Suppressor macrophage (primary cell): ENCODE measurements at regions not wholly inside any gene's neighbourhood (a gene's known extent, or its start where the extent isn't known, plus 50 kb on each side); places are given as distances from the start of the nearest gene placed in this dataset.
"Not testable (repeated sequence)": the region's sequence is repeated elsewhere in the genome, so short reads cannot be mapped to it uniquely, and the experiment has no call there.

Source experiments
- DNase-seq, 4 experiments: peaks; one replicate each; pipeline ENCODE4 v3.0.0-alpha.2; 2020 to 2022

DNA sequence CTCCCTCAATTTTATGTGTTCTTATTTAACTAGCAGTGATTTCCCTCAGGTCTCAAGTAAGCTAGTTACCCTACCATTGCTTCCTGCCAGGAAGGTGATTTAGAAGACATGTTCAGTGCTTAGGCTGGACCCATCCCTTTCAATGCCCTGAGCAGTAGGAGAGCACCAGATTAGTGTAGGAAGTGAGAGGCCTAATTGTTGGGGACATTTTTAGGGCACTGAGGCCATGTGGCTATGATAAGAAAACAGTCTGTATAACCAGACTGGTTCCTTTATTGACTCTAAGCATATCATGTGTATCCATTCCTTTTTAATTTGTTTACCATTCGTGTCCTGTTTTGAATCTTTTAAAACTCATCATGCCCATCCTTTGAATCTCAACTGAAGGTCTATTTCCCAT, 312.3 kb upstream of the PRR16 start:
- DNase-seq = no peak

DNA sequence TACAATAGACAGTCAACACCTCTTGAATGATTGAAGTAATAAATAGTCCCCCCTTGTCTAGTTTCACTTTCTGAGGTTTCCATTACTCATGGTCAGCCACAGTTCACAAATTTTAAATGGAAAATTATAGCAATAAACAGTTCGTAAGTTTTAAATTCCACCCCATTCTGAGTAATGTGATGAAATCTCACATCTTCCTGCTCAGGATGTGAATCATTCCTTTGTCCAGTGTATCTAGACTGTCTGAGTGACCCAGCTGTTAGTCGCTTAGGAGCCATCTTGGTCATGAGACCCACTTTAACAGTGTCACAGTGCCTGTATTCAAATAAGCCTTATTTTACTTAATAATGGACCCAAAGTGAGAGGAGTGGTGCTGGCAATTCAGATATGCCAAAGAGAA, 311.6 kb upstream of the PRR16 start:
- peak; percentile 20 to 66 (median 36) for DNase-seq

DNA sequence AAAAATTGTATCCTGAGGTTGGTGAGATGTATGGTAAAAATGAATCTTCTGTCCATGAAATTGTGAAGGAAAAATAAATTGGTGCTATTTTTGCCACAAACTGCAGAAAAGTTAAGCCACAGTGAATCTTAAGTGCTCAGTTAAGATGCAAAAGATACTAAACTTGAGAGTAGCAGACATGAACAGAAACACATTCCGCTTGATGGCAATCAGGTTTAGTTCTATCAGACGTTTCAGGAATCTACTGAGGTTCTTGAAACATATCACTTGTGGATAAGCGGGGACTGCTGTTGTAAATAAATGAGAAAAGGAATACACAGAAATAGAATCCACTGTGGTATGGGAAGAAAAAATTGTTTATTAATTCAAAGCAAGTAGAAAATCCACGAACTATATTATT, 311.2 kb upstream of the PRR16 start:
- DNase-seq = no peak

DNA sequence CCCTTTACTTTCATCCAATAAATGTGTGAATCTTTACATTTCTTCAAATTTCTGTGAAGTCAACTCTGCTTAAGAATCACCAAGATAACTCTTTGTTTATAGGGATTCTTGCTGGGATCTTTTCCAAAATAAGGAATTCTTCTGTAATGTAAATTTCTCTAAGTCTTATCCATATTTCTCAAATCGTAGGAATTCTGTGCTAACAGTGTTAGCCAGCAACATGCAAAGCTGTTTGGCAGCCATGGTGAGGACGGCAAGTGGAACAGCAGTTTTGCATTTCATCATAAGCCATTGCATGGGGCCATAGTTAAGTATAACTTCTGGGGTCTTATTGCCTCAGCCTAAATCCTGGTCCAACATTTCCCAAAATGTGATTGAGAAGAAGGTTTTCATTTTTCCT, 310.5 kb upstream of the PRR16 start:
- DNase-seq = no peak

DNA sequence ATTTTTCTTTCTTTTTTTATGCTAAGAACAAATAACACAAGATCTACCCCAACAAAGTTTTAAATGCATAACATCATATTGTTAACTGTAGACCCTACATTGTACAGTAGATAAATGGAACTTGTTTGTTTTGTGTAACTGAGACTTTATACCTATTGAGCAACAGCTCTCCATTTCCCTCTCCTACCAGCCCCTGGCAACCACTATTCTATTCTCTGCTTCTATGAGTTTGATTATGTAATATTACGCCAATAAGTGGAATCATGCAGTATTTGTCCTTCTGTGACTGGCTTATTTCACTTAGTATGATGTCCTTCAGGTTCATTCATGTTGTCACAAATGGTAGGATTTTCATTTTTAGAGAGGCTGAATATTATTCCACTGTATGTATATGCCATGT, 308.2 kb upstream of the PRR16 start:
- peak in 2 of 4 experiments; percentile 41 to 45 for DNase-seq

DNA sequence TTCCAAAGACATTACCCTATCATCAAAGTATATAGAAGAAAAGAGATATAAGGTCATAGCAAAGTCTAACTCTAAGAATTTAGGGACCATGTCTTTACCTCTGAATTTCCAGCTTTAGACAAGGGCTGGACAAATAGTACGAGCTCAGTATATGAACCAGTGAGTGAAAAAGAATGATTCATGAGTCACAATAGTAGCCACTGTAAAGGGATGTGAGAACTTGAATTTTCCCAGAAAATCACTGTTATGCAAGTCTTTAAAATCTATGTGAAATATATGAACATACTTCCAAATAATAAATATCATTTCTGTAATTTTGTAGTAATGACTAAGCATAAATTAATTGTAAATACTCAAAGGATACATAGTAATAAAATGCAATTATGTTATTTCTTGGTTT, 305.9 kb upstream of the PRR16 start:
- DNase-seq = no peak

DNA sequence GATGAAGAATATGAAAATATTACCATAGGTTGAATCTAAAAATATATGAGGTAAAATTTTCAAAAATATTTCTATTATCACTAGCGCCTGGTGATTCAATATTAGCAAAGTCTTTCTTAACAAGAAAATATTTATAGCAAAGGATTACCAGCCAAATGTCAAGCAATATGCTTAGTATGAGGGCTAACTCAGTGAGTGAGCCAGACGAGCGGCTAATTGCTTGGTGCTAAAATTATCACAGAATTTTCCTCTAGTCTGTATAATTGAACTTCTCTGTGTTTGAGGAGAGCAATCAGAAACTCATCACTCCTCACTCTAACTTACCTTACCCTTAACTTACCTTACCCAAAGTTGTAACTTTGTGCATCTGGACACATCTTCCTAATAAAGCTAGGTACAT, 304.9 kb upstream of the PRR16 start:
- no peak for DNase-seq

DNA sequence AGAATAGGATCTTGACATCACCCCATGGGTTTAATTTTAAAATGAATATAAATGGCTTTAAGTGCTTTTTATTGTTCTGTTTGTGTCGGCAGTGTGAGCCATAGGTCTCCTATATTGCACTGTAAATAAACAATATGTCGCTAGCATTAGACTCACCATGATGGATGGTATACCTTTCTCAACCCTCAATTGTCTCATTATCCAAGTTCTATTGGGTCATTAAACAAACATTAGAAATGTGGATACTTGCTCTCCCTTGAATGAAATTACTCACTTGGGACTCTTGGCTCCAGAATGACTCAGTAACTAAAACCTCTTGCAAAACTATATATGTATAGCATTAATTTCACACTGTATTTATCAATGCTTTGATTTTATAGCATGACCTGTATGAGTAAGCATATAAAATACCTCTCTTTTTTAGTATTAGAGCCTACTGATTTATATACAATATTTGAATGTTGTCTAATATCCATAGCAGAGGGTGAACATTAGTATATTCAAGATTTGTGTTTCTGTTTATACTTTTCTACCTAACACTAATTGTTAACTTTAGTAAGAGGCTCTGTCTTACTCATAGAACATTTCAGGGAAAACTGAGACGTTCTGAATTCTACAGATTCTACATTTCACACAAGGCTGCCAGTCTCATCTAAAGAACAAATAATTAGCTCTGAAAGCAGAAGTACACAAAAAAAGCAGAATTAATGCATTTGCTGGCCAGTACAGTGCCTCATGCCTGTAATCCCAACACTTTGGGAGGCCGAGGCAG, 303.8 kb upstream of the PRR16 start:
- DNase-seq = no peak

DNA sequence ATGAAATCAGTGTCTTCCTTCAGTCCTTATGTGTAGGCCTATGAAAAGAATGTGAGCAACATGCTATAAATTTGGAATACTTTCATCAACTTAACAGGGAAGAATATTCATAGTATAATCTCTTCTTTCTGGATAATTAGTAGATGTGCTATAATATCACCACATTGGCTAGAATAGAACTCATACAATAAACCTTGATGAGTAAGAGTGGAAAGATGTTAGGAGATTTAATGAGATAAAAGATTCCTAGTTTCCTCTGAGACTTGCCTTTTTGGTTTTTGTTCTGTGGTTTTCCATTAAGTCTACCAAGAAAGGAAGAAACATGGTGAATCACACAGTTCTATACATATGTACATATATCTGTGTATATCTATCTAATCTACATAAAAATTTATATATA, 301.8 kb upstream of the PRR16 start:
- DNase-seq = no peak

DNA sequence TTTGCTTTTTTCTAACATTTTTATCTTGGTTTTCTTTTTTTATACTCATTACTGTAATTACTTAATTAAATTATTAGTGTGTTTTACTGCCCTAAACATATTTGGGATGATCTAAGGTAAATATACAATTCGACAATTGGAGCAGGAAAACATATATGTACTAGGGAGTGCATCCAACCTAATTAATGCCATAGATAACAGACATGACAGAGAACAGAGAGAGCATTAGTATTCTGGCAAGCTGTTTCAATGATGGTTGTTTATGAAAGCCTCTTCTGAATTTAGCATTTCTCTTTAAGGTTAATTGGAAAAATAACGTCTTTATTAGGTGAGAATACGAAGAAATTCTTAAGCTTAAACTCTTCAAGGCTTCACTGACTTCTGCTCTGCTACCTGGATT, 300.1 kb upstream of the PRR16 start:
- DNase-seq = no peak

DNA sequence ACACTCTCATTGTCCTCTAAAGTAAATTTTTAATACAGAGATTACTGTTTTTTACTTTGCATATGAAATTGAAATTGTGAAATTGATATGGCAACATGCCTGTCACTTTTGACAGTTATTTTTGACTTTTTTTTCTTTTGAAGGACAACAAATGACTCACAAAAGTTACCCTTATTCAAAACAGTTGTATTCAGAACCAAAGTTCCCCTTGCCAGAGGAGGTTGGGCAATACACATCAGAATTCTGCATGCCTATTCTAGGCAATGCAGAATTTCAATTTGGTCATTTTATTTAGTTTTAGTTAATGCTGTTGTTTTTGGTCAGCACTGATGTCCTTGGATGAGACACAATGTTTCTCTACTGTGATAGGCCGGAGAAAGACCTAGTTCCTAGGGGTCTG, 299.1 kb upstream of the PRR16 start:
- DNase-seq = peak; percentile 14 to 54 (median 32)

DNA sequence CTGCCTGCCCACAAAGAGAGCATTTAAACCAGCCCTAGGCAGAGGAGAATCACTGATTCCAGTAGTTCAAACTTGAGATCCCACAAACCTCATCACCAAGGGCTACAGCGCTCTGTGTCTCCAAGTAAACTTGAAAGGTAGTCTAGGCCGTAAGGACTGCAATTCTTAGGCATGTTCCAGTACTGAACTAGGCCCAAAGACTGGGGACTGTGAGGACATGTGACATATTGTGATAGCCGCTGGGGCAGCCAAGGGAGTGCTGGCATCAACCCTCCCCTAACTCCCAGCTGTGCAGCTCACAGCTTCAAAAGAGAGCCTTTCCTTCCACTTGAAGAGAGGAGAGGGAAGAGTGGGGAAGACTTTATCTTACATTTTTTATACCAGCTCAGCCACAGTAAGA, 291.0 kb upstream of the PRR16 start:
- no peak for DNase-seq

DNA sequence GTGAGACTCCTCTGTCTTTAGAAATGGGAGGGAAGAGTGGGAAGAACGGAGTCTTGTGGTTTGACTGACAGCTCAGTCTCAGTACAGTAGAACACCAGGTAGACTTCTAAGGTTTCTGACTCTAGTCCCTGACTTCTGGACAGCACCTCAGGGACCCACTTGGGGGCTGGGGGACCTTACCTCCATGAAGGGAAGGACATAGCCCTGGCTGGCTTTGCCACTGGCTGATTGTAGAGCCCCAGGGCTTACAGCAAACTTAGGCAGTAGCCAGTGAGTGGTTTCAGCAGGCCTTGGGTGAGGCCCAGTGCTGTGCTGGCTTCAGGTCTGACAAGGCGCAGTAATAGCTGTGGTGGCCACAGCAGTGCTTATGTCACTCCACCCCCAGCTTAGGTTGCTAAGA, 290.0 kb upstream of the PRR16 start:
- DNase-seq = no peak

DNA sequence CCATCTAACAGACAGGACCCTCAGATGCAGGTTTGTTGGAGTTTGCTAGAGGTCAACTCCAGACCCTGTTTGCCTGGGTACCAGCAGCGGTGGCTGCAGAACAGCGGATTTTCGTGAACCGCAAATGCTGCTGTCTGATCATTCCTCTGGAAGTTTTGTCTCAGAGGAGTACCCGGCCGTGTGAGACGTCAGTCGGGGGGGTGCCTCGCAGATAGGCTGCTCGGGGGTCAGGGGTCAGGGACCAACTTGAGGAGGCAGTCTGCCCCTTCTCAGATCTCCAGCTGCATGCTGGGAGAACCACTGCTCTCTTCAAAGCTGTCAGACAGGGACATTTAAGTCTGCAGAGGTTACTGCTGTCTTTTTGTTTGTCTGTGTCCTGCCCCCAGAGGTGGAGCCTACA, 282.9 kb upstream of the PRR16 start:
- DNase-seq = not testable (repeated sequence)

DNA sequence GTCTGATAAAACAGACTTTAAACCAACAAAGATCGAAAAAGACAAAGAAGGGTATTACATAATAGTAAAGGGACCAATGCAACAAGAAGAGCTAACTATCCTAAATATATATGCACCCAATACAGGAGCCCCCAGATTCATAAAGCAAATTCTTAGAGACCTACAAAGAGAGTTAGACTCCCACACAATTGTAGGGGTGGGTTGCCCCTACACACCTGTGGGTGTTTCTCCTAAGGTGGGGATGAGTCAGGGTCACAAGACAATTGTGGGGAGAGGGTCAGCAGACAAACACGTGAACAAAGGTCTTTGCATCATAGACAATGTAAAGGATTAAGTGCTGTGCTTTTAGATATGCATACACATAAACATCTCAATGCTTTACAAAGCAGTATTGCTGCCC, 269.4 kb upstream of the PRR16 start:
- not testable (repeated sequence) for DNase-seq

DNA sequence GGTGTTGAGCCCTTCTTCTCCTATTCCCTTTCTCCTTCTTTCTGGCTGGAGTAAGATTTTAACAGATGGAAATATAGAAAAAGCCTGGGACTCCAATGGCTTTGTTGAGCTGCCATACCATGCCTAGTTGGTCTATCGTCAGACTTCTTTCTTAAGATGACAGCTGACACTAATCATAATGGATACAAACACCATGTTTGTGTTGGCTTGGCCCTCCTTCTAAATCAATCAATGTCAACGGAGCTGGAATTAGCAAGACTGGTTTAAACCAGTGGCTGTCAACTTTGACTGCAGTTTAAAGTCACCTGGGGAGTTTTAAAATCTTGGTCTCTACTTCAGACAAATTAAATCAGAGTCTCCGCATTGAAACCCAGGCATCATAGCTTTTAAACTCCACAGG, 264.5 kb upstream of the PRR16 start:
- no peak for DNase-seq

DNA sequence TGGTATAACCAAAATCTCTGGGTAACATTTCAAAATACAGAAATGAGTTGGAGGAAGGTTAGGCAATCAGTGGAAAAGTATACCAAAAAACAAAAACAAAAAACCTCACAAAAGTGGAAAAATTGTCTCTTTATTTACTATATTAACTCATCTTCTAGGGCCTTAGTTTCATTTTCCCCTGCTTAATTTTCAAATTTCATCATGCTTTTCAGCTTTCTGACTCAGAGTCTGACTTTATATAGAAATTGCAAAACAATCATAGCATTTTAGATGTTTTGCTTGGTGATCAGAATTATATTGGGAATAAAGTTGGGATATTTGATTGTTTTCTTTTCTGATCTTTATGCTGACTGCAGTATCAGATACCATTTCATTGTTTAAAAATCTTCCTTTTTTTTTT, 257.0 kb upstream of the PRR16 start:
- DNase-seq = peak in 2 of 4 experiments; percentile 23 to 35

DNA sequence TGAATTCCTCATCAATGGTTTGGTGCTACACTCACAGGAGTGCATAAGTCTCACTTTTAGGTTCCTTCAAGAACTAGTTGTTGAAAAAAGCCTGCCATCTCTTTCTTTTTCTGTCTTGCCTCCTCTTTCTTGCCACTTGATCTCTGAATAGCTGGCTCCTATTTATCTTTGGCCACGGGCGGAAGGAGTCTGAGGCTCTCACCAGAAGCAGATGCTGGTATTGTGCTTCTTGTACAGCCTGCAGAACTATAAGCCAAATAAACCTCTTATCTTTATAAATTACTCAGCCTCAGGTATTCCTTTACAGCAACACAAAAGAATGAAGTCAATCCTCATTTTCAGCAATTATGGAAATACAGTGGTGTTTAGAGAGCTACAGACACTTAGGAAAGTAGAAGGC, 247.1 kb upstream of the PRR16 start:
- no peak for DNase-seq

DNA sequence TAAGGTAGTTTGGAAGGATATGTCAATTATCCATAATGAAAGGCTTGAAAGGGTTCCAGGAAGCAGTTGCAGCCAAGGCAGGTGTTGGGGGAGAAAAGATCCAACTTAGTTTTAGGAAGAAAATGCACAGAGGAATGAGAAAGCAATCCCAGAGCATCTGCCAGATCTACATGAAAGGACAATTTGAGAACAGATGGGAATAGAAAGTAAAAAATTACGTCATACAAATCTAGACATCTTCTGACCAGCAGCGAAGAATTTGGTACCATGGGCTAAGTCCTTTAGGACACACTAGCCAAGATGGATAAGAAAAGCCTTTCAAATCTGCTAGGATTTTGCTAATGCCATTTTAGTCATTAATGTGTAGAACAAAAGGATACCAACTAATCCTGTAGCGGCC, 244.1 kb upstream of the PRR16 start:
- DNase-seq = no peak

DNA sequence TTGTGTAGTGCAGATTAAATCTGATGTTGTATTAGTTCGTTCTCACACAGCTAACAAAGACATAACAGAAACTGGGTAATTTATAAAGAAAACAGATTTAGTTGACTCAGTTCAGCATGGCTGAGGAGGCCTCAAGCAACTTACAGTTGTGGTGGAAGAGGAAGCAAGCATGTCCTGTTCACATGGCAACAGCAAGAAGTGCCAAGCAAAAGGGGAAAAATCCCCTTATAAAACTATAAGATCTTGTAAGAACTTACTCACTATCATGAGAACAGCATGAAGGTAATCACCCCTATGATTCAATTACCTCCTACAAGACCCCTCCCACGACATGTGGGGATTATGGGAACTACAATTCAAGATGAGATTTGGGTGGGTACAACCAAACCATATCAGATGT, 238.6 kb upstream of the PRR16 start:
- DNase-seq = peak in 1 of 4 experiments; percentile 5

DNA sequence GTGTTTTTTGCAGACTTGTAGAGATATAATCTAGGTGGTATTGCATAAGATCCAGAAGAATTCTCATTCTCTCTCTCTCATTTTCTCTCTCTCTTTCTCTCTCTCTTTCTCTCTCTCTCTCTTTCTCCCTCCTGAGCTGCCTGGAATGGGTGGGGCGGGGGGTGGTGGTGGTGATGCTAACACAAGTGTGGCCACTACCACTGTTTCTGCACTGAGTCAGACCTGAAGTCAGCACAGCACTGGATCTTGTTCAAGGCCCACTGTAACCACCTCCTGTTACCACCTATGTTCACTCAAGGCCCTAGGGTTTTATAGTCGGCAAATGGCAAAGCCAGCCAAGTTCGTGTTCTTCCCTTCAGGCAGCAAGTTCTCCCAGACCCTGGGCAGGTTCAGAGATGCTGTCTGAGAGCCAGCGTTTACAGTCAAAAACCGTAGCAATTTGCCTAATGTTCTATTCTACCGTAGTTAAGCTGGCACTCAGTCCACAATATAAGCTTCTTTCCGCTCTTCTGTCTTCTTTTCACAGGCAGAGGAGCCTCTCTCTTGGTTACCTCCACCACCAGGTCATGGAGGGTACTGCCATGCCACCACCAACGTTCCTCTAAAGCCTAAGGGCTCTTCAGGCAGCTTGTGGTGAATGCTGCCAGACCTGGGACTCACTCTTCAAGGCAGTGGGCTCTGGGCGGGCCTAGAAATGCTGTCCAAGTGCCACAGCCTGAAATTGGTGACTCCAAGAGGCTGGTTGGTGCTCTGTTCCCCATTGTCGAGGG, 235.7 kb upstream of the PRR16 start:
- no peak for DNase-seq

DNA sequence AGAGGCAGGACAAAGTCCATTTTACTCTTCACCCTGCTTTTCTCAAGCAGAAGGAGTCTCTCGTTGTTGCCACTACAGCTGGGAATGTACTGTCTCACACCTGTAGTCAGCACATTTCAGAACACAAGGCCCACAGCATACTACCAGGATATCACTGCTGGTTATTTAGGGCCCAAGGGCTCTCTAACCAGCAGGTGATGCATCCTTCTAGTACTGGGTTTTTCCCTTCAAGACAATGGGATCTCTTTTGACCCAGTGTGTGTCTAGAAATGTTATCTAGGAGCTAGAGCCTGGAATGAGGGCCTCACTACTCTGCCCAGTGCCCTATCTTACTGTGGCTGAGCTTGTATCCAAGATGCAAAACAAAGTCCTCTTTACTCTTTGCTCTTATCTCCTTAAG, 235.1 kb upstream of the PRR16 start:
- DNase-seq = no peak

DNA sequence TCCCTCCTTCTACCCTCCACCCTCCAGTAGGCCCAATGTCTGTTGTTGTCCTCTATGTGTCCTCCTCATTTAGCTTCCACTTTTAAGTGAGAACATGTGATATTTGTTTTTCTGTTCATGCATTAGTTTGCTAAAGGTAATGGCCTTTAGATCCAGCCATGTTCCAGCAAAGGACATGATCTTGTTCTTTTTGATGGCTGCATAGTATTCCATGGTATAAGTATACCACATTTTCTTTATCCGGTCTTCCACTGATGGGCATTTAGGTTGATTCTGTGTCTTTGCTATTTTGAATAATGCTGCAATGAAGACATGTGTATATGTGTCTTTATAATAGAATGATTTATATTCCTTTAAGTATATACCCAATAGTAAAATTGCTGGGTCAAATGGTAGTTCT, 232.5 kb upstream of the PRR16 start:
- no peak for DNase-seq

DNA sequence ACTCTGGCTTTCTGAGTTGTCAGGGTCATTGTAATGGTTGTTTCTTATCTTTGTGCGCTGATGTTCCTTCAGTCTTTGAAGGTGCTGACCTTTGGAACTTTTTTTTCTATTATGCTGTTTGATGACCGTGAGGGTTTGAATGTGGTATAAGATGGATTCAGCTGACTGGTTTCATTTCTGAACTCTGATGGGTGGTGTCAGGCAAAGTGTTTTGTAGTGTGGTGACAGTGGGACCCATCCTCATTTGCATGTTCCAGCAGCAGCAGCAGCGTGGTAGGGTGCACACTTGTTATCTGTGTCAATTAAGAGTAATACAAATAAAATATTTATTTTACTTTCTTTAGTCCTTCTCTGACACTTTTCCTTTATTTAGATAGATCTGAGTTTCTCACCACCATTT, 227.7 kb upstream of the PRR16 start:
- no peak for DNase-seq
